HG02763 (cell line): ENCODE measurements at regions not wholly inside any gene's neighbourhood (a gene's known extent, or its start where the extent isn't known, plus 50 kb on each side); places are given as distances from the start of the nearest gene placed in this dataset.

ENCODE experiments used
- ATAC-seq: cut with Tn5 transposase; IDR thresholded peaks from one replicate; pipeline ENCODE4 v1.9.1; 2021; ENCODE audit warnings: mild to moderate bottlenecking, moderate library complexity; ENCODE audit not compliant: unreplicated experiment

GRCh38 chr17:81345228-81346089 lies 49.8 kb upstream of the BAHCC1 start:
- peak; percentile 35 for ATAC-seq
